IgD-negative memory B cell (primary cell): ENCODE measurements at regions not wholly inside any gene's neighbourhood (a gene's known extent, or its start where the extent isn't known, plus 50 kb on each side); places are given as distances from the start of the nearest gene placed in this dataset.
A peak's percentile ranks its signal among the peaks of the same experiment; 100 is the strongest.

ENCODE experiments used
- H3K27ac Mint-ChIP-seq, 3 donors: one replicate each; pipeline ENCODE4 v1.8.0; 2020 to 2022; ENCODE audit warnings: mild to moderate bottlenecking in 3 of 3, mixed read lengths in 3 of 3, moderate library complexity in 1 of 3
- H3K27me3 Mint-ChIP-seq: one replicate; pipeline ENCODE4 v1.8.0; 2021; ENCODE audit warnings: mixed read lengths
- H3K36me3 Mint-ChIP-seq: one replicate; pipeline ENCODE4 v1.8.0; 2020; ENCODE audit warnings: mild to moderate bottlenecking, mixed read lengths
- H3K4me1 Mint-ChIP-seq, 3 donors: one replicate each; pipeline ENCODE4 v1.8.0; 2020 to 2022; ENCODE audit warnings: mixed read lengths in 3 of 3, mild to moderate bottlenecking in 1 of 3
- H3K4me3 Mint-ChIP-seq, 4 donors: one replicate each; pipeline ENCODE4 v1.8.0; 2020 to 2022; ENCODE audit warnings: mild to moderate bottlenecking in 4 of 4, mixed read lengths in 4 of 4, moderate library complexity in 3 of 4
- H3K9me3 Mint-ChIP-seq, 3 donors: one replicate each; pipeline ENCODE4 v1.8.0; 2020 to 2021; ENCODE audit warnings: mixed read lengths in 3 of 3, mild to moderate bottlenecking in 1 of 3

DNA sequence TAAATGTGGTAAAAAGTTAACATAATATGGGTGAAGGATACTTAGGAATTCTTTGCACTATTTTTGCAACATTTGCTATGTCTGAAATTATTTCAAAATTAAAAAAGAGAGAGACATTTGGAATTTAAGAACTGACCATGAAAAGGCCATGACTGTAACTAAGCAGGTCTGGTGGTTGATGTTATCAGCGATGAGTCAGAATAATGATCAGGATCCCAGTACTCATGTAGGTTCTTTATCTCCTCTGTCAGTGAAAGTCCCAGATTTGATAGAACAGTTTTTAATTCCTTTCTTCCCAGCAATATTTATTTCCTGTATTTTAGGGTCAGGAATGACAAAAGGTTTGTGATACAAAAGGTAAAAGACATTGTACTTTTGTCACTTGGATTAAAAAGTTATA is 242.4 kb upstream of the ZNF521 start:
- no peaks in the 10 kb centered on the region for H3K4me1 Mint-ChIP-seq

DNA sequence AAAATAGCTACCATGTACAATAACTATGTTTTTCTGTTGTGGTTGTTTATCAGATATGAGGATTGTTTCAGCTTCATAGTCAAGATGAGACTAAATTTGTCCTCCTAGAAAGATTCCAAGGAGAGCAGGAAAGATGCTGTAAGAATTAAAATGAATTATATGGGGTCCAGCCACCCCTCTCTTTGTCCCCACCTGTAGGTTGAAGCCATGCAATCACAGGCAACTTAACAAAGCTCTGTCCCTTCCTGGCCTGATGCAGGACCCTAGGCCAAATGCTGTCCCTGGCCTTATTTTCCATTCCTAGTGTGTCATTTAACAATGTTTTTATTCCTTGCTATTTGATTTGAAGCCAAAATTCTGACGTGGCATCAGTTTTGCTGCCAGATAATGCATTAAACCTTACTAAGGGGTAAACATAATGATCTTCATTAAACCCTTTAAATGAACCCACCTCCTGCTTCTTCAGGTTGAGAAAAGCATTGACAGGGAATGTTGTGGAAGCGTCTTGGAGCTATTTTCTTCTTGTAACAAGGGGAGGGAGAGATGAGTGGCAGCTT is 240.9 kb upstream of the ZNF521 start:
- no peaks in the 10 kb centered on the region for H3K36me3 Mint-ChIP-seq
- H3K4me3 Mint-ChIP-seq, result no peak overlapping the region
- peaks cover 0 to 8% (median 3%) of the 10 kb centered on the region in 3 donors for H3K9me3 Mint-ChIP-seq
- H3K27me3 Mint-ChIP-seq, result peaks cover 1% of the 10 kb centered on the region
- no peaks in the 10 kb centered on the region for H3K4me1 Mint-ChIP-seq
- H3K27ac Mint-ChIP-seq, result no peak overlapping the region

More for the DNA sequence above, 242.4 kb upstream of the ZNF521 start:
- Mint-ChIP-seq H3K36me3 (no peaks in the 10 kb centered on the region), H3K9me3 (no peaks in the 10 kb centered on the region), H3K27ac (no peak overlapping the region), H3K27me3 (peaks cover 3% of the 10 kb centered on the region), H3K4me3 (no peak overlapping the region)

- no peaks in the 10 kb centered on the region for H3K27me3 Mint-ChIP-seq
- no peak overlapping the region for H3K4me3 Mint-ChIP-seq
- H3K27ac Mint-ChIP-seq, result no peak overlapping the region
- H3K9me3 Mint-ChIP-seq, result peaks cover 0 to 11% (median 8%) of the 10 kb centered on the region in 3 donors
- no peaks in the 10 kb centered on the region for H3K36me3 Mint-ChIP-seq
- H3K4me1 Mint-ChIP-seq, result no peaks in the 10 kb centered on the region
Measured at GRCh38 chr18:25590456-25590855, 238.5 kb upstream of the ZNF521 start.

DNA sequence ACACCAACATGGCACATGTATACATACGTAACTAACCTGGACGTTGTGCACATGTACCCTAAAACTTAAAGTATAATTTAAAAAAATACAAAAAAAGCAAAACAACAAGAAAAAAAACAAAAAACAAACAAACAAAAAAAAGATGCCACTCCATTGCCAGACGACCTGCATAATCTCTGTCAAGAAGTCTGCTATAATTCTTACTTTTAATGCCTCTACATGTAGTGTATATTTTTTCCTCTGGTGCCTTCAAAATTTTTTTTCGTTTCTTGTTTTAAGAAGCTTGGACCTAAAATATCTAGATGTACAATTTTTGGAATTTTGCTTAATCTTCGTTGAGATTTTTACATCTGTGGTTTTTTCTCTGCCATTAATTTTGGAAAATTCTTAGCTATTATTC is 235.6 kb upstream of the ZNF521 start:
- Mint-ChIP-seq H3K4me1 (no peaks in the 10 kb centered on the region), H3K4me3 (no peak overlapping the region), H3K27ac (no peak overlapping the region), H3K36me3 (no peaks in the 10 kb centered on the region), H3K27me3 (no peaks in the 10 kb centered on the region), H3K9me3 (peaks cover 0 to 11% (median 8%) of the 10 kb centered on the region in 3 donors)

DNA sequence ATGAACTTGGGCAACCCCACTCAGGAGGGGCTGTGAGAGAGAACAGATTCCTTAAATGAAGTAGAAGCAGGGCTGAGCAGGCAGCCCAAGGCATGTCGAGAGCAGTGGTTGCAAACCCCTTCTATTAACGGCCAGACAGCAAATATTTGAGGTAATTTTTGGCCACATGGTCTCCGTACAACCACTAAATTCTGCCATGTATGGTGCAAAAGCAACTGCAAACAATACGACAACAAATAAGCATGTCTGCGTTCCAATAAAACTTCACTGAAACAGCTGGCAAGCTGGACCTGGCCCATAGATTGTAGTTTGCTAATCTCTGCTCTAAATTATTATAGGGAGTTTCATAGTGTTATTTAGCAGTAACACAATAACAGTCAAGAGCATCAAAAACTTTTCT is 217.0 kb upstream of the ZNF521 start:
- no peak overlapping the region for H3K4me3 Mint-ChIP-seq
- H3K27ac Mint-ChIP-seq, result no peak overlapping the region
- peaks cover 0 to 9% (median 4%) of the 10 kb centered on the region in 3 donors for H3K9me3 Mint-ChIP-seq
- H3K36me3 Mint-ChIP-seq, result no peaks in the 10 kb centered on the region
- peaks cover 2% of the 10 kb centered on the region for H3K27me3 Mint-ChIP-seq
- no peaks in the 10 kb centered on the region for H3K4me1 Mint-ChIP-seq

DNA sequence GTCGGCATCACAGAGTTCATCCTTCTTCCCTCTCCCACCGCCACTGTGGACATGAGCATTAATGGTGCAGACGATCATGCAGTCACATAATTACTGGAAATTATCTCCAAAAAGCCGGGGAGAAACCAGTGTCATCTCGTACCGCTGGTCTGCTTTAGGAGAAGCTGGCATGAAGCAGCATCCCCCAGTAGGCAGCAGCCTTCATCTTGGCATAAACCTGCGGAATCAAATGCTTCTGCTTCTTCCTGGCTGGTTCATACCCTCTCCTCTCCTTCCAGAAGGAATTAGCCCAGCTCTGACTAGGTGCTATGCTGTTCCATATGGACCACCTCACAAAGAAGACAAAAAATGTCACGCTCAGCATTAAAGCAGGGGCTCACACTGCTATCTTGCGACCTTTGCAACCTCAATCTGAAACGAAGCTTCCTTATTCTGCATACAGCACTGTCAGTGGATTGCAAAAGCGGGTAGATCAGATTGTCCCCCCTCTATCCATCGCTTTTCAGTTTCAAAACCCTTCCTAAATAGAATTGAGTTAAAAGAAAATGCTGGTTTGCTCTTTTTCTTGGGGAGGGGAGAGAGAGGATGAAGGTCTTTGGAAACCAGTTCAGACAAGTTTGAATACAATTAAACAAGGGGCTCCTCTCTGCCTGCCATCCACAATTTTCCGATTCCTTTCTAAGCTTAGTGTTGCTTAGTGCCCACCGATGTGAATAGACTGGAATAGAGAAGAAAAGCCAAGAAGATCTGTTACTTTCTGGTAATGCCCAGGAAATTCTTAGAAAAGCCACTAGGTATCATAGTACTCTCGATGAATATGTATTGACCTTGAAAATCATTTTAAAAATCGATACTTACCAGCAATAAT is 212.1 kb upstream of the ZNF521 start:
- no peaks in the 10 kb centered on the region for H3K36me3 Mint-ChIP-seq
- no peak overlapping the region for H3K4me3 Mint-ChIP-seq
- H3K27ac Mint-ChIP-seq, result no peak overlapping the region
- no peaks in the 10 kb centered on the region for H3K27me3 Mint-ChIP-seq
- H3K9me3 Mint-ChIP-seq, result peaks cover 0 to 4% (median 3%) of the 10 kb centered on the region in 3 donors
- H3K4me1 Mint-ChIP-seq, result no peaks in the 10 kb centered on the region

DNA sequence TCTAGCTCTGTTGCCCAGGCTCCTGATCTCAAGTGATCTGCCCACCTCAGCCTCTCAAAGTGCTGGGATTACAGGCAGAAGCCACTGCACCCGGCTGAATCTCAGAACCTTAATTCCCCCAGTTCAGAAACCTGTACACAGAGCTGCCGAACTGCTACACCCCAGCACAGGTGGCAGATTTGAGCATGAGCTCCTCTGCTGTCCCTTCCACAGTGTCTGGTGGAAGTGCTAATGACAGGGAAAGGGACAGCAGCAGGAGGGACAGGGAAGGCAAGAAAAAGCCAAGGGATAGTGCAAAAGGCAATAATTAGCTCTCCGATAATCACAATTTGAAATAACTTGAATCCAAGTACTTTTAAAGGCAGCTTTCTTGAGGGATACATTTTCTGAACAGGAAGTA is 211.4 kb upstream of the ZNF521 start:
- H3K4me1 Mint-ChIP-seq, result no peaks in the 10 kb centered on the region
- no peaks in the 10 kb centered on the region for H3K36me3 Mint-ChIP-seq
- peak overlapping the region in 1 of 3 donors; percentile 55 for H3K27ac Mint-ChIP-seq
- H3K27me3 Mint-ChIP-seq, result no peaks in the 10 kb centered on the region
- H3K4me3 Mint-ChIP-seq, result no peak overlapping the region
- peaks cover 0 to 4% (median 3%) of the 10 kb centered on the region in 3 donors for H3K9me3 Mint-ChIP-seq

DNA sequence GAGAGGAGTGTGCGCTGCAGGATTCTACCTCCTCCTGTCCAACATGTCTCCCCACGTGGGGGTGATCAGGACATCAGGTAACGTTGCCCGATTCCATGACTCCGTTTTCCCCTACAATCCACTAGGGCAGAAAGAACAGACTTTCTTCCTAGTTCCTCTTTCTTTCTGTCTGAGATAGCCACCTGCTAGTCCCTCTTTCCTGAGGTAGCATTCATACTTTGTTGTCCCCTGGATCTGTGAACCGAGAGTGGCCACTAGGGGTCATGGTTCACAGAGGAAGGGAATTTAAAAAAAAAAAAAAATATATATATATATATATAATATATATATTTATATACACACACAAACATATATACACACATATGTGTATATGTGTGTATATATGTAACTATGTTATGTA is 210.0 kb upstream of the ZNF521 start:
- Mint-ChIP-seq H3K36me3 (no peaks in the 10 kb centered on the region), H3K27me3 (no peaks in the 10 kb centered on the region), H3K27ac (no peak overlapping the region), H3K9me3 (peaks cover 0 to 3% (median 0%) of the 10 kb centered on the region in 3 donors), H3K4me1 (no peaks in the 10 kb centered on the region), H3K4me3 (no peak overlapping the region)

GRCh38 chr18:25560369-25560768 is 208.4 kb upstream of the ZNF521 start:
- no peak overlapping the region for H3K27ac Mint-ChIP-seq
- peaks cover 0 to 3% (median 0%) of the 10 kb centered on the region in 3 donors for H3K9me3 Mint-ChIP-seq
- H3K36me3 Mint-ChIP-seq, result no peaks in the 10 kb centered on the region
- H3K4me1 Mint-ChIP-seq, result no peaks in the 10 kb centered on the region
- H3K27me3 Mint-ChIP-seq, result no peaks in the 10 kb centered on the region
- no peak overlapping the region for H3K4me3 Mint-ChIP-seq

- Mint-ChIP-seq H3K27me3 (peaks cover 3% of the 10 kb centered on the region), H3K36me3 (no peaks in the 10 kb centered on the region), H3K27ac (no peak overlapping the region)
Measured at GRCh38 chr18:25557011-25557410, 205.0 kb upstream of the ZNF521 start.

DNA sequence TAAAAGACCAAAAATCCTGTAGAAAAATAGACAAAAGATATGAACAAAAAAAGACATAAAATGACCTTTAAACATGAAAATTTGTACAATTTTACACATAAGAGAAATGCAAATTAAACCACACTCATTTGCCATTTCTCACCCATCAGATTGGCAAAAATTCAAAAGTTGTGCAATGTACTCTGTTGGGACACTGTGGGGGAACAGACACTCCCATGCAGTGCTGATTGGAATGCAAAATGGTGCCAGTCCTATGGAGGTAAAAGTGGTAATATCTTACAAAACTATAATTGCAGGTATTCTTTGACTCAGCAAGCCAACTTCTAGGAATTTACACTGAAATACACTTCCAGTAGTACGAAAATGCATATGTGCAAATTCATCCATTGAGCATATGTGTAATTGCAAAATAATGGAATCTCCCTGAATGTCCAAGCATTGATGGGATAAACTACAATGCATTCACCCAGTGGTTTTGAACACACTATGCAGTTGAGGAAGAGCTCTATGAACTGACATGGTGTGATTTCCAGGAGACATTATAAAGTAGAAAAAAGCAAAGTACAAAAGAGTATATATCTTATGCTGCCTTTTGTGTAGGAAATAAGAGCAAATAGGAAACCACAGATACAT is 201.8 kb upstream of the ZNF521 start:
- peaks cover 0 to 4% (median 0%) of the 10 kb centered on the region in 3 donors for H3K9me3 Mint-ChIP-seq
- H3K36me3 Mint-ChIP-seq, result no peaks in the 10 kb centered on the region
- H3K27ac Mint-ChIP-seq, result no peak overlapping the region
- no peak overlapping the region for H3K4me3 Mint-ChIP-seq
- H3K27me3 Mint-ChIP-seq, result peaks cover 3% of the 10 kb centered on the region
- no peaks in the 10 kb centered on the region for H3K4me1 Mint-ChIP-seq

More at GRCh38 chr18:25557011-25557410, 205.0 kb upstream of the ZNF521 start:
- H3K9me3 Mint-ChIP-seq, result peaks cover 0 to 3% (median 0%) of the 10 kb centered on the region in 3 donors
- no peaks in the 10 kb centered on the region for H3K4me1 Mint-ChIP-seq
- no peak overlapping the region for H3K4me3 Mint-ChIP-seq

DNA sequence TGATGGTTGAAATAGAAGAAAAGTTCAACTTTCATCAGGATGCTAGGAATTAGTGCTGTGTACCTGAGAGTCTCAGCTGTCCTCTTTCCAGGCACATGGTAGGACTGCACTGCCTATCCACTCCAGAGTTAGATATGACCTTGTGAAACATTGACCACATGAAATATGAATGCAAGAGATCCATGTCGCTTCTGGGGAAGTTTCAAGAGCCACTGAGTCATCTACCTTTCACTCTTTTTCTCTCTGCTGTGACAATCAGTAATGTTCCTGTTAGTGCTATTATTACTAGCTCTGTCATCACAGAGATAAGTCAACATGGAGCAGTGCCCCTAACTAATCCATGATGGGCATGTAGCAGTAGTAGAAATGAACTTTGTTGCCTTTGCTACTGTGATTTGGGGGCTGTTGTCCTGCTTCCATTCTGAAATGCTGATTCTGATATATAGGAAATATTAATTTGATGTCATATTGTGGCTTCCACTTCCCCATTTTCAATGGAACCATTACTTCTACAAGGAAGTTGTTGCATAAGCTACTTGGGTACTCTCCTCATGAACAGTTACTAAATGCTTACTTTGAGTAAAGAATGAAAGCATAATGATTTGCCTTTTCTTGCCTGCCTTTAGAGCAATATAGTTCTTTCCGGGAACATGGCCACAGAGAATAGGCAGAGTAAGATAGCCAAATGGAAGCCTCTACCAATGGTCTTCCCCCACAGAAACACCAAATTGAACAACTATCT is 192.8 kb upstream of the ZNF521 start:
- H3K4me1 Mint-ChIP-seq, result no peaks in the 10 kb centered on the region
- peaks cover 2 to 12% (median 4%) of the 10 kb centered on the region in 3 donors for H3K9me3 Mint-ChIP-seq
- H3K4me3 Mint-ChIP-seq, result no peak overlapping the region
- H3K36me3 Mint-ChIP-seq, result no peaks in the 10 kb centered on the region
- H3K27me3 Mint-ChIP-seq, result no peaks in the 10 kb centered on the region
- H3K27ac Mint-ChIP-seq, result no peak overlapping the region

DNA sequence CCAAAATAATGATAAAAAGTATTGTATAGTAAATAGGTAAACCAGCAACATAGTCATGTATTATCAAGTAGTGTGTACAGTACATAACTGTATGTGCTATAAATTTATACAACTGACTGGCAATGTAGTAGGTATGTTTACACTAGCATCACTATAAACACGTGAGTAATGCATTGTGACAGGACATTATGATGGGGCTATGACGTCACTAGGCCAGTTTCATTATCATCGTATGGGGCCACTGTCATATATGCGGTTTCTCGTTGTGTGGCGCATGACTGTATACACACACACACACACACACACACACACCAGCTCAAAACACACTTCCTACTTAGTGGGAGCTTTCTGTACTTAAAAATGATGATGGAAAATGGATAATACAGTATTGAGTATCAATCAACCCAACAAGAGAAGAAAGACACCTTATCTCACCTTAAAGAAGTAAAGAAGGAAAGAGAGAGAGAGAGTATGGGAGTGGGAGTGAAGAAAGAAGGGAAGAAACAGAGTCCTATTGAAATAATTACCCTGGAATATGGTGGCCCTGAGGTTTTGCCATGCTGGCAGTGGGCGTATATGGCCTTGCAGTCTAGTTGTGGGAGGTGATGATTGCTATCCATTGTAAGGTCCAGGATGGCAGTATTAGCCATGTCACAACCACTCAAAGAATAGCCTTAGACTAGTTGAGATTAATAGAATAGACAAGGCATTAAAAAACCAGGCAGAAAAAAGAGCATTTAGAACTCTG is 186.4 kb upstream of the ZNF521 start:
- H3K36me3 Mint-ChIP-seq, result no peaks in the 10 kb centered on the region
- no peaks in the 10 kb centered on the region for H3K4me1 Mint-ChIP-seq
- peaks cover 1% of the 10 kb centered on the region for H3K27me3 Mint-ChIP-seq
- no peak overlapping the region for H3K27ac Mint-ChIP-seq
- H3K9me3 Mint-ChIP-seq, result peaks cover 0 to under 1% (median 0%) of the 10 kb centered on the region in 3 donors
- H3K4me3 Mint-ChIP-seq, result no peak overlapping the region

- no peaks in the 10 kb centered on the region for H3K36me3 Mint-ChIP-seq
- H3K4me1 Mint-ChIP-seq, result peaks cover 0 to under 1% (median 0%) of the 10 kb centered on the region in 3 donors
- H3K27me3 Mint-ChIP-seq, result peaks cover 1% of the 10 kb centered on the region
- H3K27ac Mint-ChIP-seq, result no peak overlapping the region
- peaks cover 4 to 9% (median 8%) of the 10 kb centered on the region in 3 donors for H3K9me3 Mint-ChIP-seq
- H3K4me3 Mint-ChIP-seq, result no peak overlapping the region
Measured at GRCh38 chr18:25535495-25535894, 183.5 kb upstream of the ZNF521 start.
